K562 (cell line): ENCODE measurements at regions not wholly inside any gene's neighbourhood (a gene's known extent, or its start where the extent isn't known, plus 50 kb on each side); places are given as distances from the start of the nearest gene placed in this dataset.

Source experiments
- ATAC-seq: fragments of 200-7000 bp; cut with Tn5 transposase; 3 replicates; pipeline ENCODE4 v1.9.1; 2020; ENCODE audit warnings: moderate library complexity
- BruUV-seq: library from RNA; stranded (reverse); fragments of 400-500 nt; replicated peaks from 2 replicates; lab custom pipeline; 2021; lab: Mats Ljungman, UMichigan
- CTCF ChIA-PET: fragments of 300-600 bp; formaldehyde crosslinking; extraction: SDS; loops from one replicate; lab custom pipeline; 2021; ENCODE audit warnings: low intra/inter-chr PET ratio; lab: Yijun Ruan, JAX
- POLR2A ChIA-PET: fragments of 300-600, 350-650 bp; sonication (Branson Sonifier 250); formaldehyde crosslinking; extraction: SDS; loops from one replicate; lab custom pipeline; 2021; ENCODE audit warnings: antibody characterized with exemption, inconsistent platforms; lab: Yijun Ruan, JAX
- DNase-seq, 4 experiments: peaks; one replicate each; pipeline versions ENCODE4 v3.0.0 to v3.0.0-alpha.2; 2011 to 2018; ENCODE audit warnings: low spot score in 3 of 4, mixed read lengths in 3 of 4; ENCODE audit errors: extremely low read depth in 1 of 4
- FAIRE-seq: peaks from 2 replicates; lab custom pipeline; 2011; peaks lifted over from hg19 to GRCh38; lab: Jason Lieb, UNC
- H2AFZ ChIP-seq: 2 replicates; pipeline ENCODE4 v1.6.0; 2011; ENCODE audit warnings: low read depth, low read length, control low read depth, inconsistent platforms
- H3K27ac ChIP-seq: fragments of 200-600 bp; 3 replicates; pipeline ENCODE4 v1.8.0; 2011; ENCODE audit warnings: low read depth, mild to moderate bottlenecking, control low read depth, inconsistent platforms, low read length, moderate library complexity, mixed read lengths; ENCODE audit errors: extremely low read depth
- H3K27me3 ChIP-seq, 2 experiments: fragments of 300-600 bp in 1 of 2; 2 replicates in 1 of 2; 3 replicates in 1 of 2; pipeline versions ENCODE4 v1.6.0 to v1.8.0; 2011; ENCODE audit warnings: inconsistent platforms in 2 of 2, low read length in 2 of 2, mild to moderate bottlenecking in 1 of 2, mixed read lengths in 1 of 2, moderate library complexity in 1 of 2; ENCODE audit not compliant: control insufficient read depth in 2 of 2, insufficient read depth in 2 of 2
- H3K36me3 ChIP-seq: fragments of 300-600 bp; 3 replicates; pipeline ENCODE4 v1.8.0; 2011; ENCODE audit warnings: mild to moderate bottlenecking, low read length, inconsistent platforms; ENCODE audit not compliant: control insufficient read depth, insufficient read depth
- H3K4me1 ChIP-seq, 2 experiments: fragments of 200-600 bp in 1 of 2; replicated peaks in 1 of 2; 2 replicates in 1 of 2; 3 replicates in 1 of 2; pipeline versions ENCODE4 v1.5.1 to v1.8.0; 2011; ENCODE audit warnings: inconsistent platforms in 2 of 2, low read length in 2 of 2, mild to moderate bottlenecking in 1 of 2, mixed read lengths in 1 of 2, moderate library complexity in 1 of 2; ENCODE audit not compliant: control insufficient read depth in 2 of 2, insufficient read depth in 2 of 2
- H3K4me2 ChIP-seq: 2 replicates; pipeline ENCODE4 v1.6.1; 2011; ENCODE audit warnings: low read length, control low read depth, inconsistent platforms, mixed read lengths; ENCODE audit not compliant: insufficient read depth
- H3K4me3 ChIP-seq: fragments of 200-600 bp; sonication (generic), shearing (Covaris generic); 2 replicates; pipeline ENCODE4 v1.5.1; 2016; ENCODE audit warnings: control low read depth, inconsistent platforms
- H3K79me2 ChIP-seq: fragments of 200-600 bp; 3 replicates; pipeline ENCODE4 v1.8.0; 2011; ENCODE audit warnings: low read length, inconsistent platforms; ENCODE audit not compliant: control insufficient read depth, insufficient read depth
- H3K9ac ChIP-seq, 2 experiments: 2 replicates each; pipeline versions ENCODE4 v1.6.0 to v1.6.1; 2011; ENCODE audit warnings: low read depth in 2 of 2, low read length in 2 of 2, control low read depth in 1 of 2, inconsistent platforms in 1 of 2, mild to moderate bottlenecking in 1 of 2, mixed read lengths in 1 of 2; ENCODE audit not compliant: insufficient read depth in 1 of 2
- H3K9me1 ChIP-seq: one replicate; pipeline ENCODE4 v1.6.0; 2011; ENCODE audit warnings: inconsistent platforms, mild to moderate bottlenecking, low read length, moderate library complexity; ENCODE audit not compliant: control insufficient read depth, insufficient read depth
- H3K9me3 ChIP-seq: replicated peaks from 2 replicates; pipeline ENCODE4 v1.5.1; 2011; ENCODE audit warnings: low read depth, low read length, inconsistent platforms; ENCODE audit not compliant: control insufficient read depth, insufficient read depth
- H4K20me1 ChIP-seq: replicated peaks from 2 replicates; pipeline ENCODE4 v1.6.1; 2011; ENCODE audit warnings: low read length, inconsistent platforms, mixed read lengths; ENCODE audit not compliant: control insufficient read depth, insufficient read depth
- CREM ChIP-seq: IDR thresholded peaks from 2 replicates; pipeline ENCODE4 v1.6.1; 2014; ENCODE audit warnings: antibody characterized with exemption, low read depth
- PPARD ChIP-seq: fragments of 250-450 bp; sonication (Bioruptor Pico); IDR thresholded peaks from 2 replicates; pipeline ENCODE4 v1.8.0; 2022; ENCODE audit warnings: inconsistent platforms, mild to moderate bottlenecking, moderate library complexity
- SIX5 ChIP-seq, 2 experiments: IDR thresholded peaks; 2 replicates each; pipeline ENCODE4 v1.6.1; 2011; ENCODE audit warnings: low read length in 2 of 2, borderline replicate concordance in 1 of 2, low read depth in 1 of 2, mild to moderate bottlenecking in 1 of 2, moderate library complexity in 1 of 2; ENCODE audit not compliant: insufficient read depth in 1 of 2
- ZNF253 ChIP-seq: fragments of 250-450 bp; sonication (Bioruptor Pico); conservative IDR thresholded peaks from 2 replicates; pipeline ENCODE4 v1.6.1; 2021; ENCODE audit warnings: mild to moderate bottlenecking
- WGBS: fragments of 100-300 bp; shearing (Covaris generic); methylation state at CpG from one replicate; pipeline ENCODE4 v1.1.6; 2016; ENCODE audit warnings: low coverage, mixed read lengths; ENCODE audit not compliant: insufficient coverage; ENCODE audit errors: missing lambda C conversion rate; 5-methylcytosine and 5-hydroxymethylcytosine counted together
- in situ Hi-C: fragments of 300-500 bp; cut with MboI; formaldehyde crosslinking; loops from 4 replicates; pipeline ENCODE4 v1.15.0; 2018; ENCODE audit warnings: inconsistent platforms, mixed read lengths
- intact Hi-C: fragments of 100-400 bp; cut with micrococcal nuclease; formaldehyde crosslinking; loops from 2 replicates; pipeline ENCODE4 v1.14.2; 2022
- TF ChIP-seq, protein P1 (sequence below): fragments of 250-450 bp; sonication (Bioruptor Pico); IDR thresholded peaks from 2 replicates; pipeline ENCODE4 v1.5.0; 2022; ENCODE audit warnings: mild to moderate bottlenecking
- TF ChIP-seq, protein P2 (sequence below): sonication (generic); formaldehyde crosslinking; IDR thresholded peaks from 2 replicates; pipeline ENCODE4 v1.8.0; 2022; ENCODE audit warnings: missing genetic modification reagents, mild to moderate bottlenecking, borderline replicate concordance

GRCh38 chr2:105607920-105608504, 136.7 kb upstream of the NCK2 start (continued):
- TF ChIP-seq, protein P1, sequence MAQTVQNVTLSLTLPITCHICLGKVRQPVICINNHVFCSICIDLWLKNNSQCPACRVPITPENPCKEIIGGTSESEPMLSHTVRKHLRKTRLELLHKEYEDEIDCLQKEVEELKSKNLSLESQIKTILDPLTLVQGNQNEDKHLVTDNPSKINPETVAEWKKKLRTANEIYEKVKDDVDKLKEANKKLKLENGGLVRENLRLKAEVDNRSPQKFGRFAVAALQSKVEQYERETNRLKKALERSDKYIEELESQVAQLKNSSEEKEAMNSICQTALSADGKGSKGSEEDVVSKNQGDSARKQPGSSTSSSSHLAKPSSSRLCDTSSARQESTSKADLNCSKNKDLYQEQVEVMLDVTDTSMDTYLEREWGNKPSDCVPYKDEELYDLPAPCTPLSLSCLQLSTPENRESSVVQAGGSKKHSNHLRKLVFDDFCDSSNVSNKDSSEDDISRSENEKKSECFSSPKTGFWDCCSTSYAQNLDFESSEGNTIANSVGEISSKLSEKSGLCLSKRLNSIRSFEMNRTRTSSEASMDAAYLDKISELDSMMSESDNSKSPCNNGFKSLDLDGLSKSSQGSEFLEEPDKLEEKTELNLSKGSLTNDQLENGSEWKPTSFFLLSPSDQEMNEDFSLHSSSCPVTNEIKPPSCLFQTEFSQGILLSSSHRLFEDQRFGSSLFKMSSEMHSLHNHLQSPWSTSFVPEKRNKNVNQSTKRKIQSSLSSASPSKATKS (CRISPR knock-in tag) = no peak
- TF ChIP-seq, protein P2, sequence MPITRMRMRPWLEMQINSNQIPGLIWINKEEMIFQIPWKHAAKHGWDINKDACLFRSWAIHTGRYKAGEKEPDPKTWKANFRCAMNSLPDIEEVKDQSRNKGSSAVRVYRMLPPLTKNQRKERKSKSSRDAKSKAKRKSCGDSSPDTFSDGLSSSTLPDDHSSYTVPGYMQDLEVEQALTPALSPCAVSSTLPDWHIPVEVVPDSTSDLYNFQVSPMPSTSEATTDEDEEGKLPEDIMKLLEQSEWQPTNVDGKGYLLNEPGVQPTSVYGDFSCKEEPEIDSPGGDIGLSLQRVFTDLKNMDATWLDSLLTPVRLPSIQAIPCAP (CRISPR knock-in tag) = no peak
- TF ChIP-seq, all 486 proteins: peak for 0

DNA sequence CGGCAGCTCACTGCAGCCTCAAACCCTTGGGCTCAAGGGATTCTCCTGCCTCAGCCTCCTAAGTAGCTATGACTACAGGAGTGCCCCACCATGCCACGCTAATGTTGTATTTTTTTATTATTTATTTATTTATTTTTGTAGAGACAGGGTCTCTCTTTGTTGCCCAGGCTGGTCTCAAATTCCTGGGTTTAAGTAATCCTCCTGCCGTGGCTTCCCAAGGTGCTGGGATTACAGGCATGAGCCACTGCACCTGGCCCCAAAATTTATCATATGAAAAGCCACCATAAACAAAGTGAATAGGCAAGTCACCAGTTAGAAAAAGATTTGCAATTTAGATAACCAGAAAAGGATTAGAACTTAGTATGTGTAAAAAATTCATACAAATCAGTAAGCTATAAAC, 138.6 kb upstream of the NCK2 start:
- ChIA-PET CTCF (no interaction called here), POLR2A (interaction anchor here (0.5 kb wide), 1 partner anchor 141 kb away, joined by 3 read pairs; no protein-coding TSS in a partner anchor)
- Histone ChIP-seq H3K79me2 (no peaks in the 10 kb centered on the region), H3K27me3 (no peaks in the 10 kb centered on the region), H3K36me3 (no peaks in the 10 kb centered on the region), H4K20me1 (no peaks in the 10 kb centered on the region), H3K4me3 (no peak overlapping the region), H3K4me2 (no peak overlapping the region), H3K9me1 (no peaks in the 10 kb centered on the region), H3K4me1 (peaks cover 10% of the 10 kb centered on the region in 2 experiments), H2AFZ (no peak overlapping the region), H3K9ac (no peak overlapping the region), H3K9me3 (no peaks in the 10 kb centered on the region), H3K27ac (no peak overlapping the region)
- TF ChIP-seq ZNF253 (CRISPR knock-in tag) (no peak), CREM (no peak), SIX5 (IDR thresholded peaks at IDR 0.05; ENCODE audit: borderline replicate concordance in 1 of 2, insufficient read depth in 1 of 2, low read depth in 1 of 2, low read length in 2 of 2) (no peak), PPARD (CRISPR knock-in tag) (no peak)
- ATAC-seq = no peak
- no peak for FAIRE-seq
- no peak for DNase-seq
- BruUV-seq = no TSS peak
- 57% methylated on average over 3 of the region's 3 CpGs for WGBS
- in situ Hi-C loops = no loop called here
- intact Hi-C loops = no loop called here
